H1 (cell line): ENCODE measurements at regions not wholly inside any gene's neighbourhood (a gene's known extent, or its start where the extent isn't known, plus 50 kb on each side); places are given as distances from the start of the nearest gene placed in this dataset.

Source experiments
- BRCA1 ChIP-seq: IDR thresholded peaks from 2 replicates; pipeline ENCODE4 v1.6.1; 2012; ENCODE audit warnings: low read depth, low read length, improper control_type of control experiment
- JUND ChIP-seq: IDR thresholded peaks from 2 replicates; pipeline ENCODE4 v1.6.1; 2011; ENCODE audit warnings: mild to moderate bottlenecking, improper control_type of control experiment, low read length
- KDM1A ChIP-seq: fragments of 200-600, 300-600 bp; sonication (generic); IDR thresholded peaks from 2 replicates; pipeline ENCODE4 v1.7.1; 2016; ENCODE audit warnings: mild to moderate bottlenecking, low read length, borderline replicate concordance
- TEAD4 ChIP-seq: IDR thresholded peaks from 2 replicates; pipeline ENCODE4 v1.6.1; 2012; ENCODE audit warnings: low read depth, low read length, inconsistent platforms, mixed read lengths

DNA sequence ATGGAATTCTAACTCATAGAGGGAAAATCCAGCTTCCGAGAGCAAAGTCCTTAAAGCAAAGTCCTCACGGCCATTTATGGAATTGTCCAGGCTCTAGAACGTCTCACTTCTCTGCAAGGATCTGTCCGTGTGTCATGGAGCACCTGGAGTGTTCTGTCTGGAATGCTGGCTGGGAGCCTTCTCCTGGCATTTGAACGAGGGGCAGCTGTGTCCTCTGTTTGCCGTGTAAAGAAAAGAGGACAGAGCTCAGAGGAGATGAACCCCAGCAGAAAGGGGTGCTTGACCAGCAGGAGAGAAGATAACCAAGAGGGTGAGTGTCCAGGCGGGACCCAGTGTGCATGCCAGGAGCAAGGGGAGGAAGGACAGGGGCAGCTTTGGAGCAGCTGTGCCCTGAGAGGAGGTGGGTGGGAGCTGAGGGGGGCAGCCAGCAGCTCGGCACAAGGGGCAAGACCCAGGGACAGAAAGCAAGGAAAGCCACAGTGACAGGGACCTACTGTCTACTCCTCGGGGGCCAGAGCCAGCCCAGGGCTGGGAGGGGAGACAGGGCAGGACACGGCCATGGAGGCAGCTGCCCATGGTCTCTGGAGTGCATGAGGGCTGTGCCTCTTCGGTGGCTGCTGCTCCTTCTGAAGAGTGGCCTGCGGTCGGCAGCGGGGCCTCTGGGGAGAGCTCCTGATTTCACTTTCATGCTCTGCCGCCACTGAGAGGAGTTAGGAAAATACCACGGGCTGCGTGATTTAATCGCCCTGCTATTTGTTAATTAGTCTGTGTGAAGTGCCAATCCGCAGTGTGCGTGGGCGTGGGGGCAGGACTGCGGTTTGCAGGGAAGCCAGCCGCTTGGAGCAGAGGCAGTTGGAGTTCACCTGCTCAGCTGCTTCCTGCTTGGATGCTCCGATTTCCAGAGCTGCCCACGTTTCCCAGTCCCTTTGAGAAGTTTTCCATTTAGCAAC is 149.3 kb upstream of the SHH start (continued):
- TF ChIP-seq JUND: no peak
- TF ChIP-seq TEAD4: no peak
- no peak for TF ChIP-seq KDM1A
- TF ChIP-seq BRCA1: no peak
